RCC 7860 (cell line): ENCODE measurements at regions not wholly inside any gene's neighbourhood (a gene's known extent, or its start where the extent isn't known, plus 50 kb on each side); places are given as distances from the start of the nearest gene placed in this dataset.
"Not testable (repeated sequence)": the region's sequence is repeated elsewhere in the genome, so short reads cannot be mapped to it uniquely, and the experiment has no call there.

Experiments used
- DNase-seq: peaks from one replicate; pipeline ENCODE4 v3.0.0-alpha.2; 2015; ENCODE audit warnings: low spot score
- FAIRE-seq: peaks from 2 replicates; lab custom pipeline; 2012; peaks lifted over from hg19 to GRCh38; lab: Jason Lieb, UNC

DNA sequence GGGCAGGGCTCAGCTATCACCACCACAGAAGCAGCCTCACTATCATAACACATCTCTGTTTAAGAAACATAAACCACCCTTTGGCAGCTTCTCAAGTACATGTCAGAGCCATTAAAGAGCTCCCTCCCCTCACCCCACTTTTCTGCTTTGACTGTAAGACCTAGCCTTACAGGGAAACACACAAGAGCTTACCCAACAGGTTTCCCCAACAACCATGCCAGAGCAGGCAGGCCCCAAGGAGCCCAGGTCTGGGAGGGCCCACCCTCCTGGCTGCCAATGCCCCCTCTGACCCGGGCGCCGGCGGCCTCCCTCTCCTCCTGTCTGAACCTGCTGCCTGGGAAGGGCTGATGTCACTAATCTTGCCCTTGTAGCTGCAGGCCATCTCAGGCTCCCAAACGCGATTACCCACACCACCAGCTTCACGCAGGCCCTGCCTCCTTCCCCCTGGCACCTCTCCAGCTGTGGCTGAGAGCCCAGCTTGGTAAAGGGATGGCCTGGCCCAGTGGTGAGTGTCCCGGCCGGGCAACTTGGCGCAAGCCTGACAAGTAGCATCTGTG lies 402.0 kb downstream of the MAFB start:
- FAIRE-seq (no peak), DNase-seq (no peak)

DNA sequence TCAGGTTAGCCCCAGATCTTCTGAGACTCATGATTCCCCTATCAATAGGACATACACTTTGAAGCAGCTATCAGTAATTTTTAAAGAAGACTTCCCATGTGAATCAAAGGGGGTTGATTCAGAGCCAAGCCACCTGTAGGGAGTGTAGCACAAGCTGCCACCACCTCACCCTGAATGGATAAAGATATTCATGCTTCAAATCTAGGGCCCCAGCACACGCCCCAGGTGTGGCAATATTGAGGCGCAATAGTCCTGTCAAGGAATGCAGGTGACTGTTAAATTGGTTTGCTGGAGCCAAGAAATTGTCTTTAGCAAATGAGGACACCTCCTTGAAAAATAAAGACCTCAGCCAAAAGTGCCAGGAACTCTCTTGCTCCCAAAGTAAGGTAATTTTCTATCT lies 404.4 kb downstream of the MAFB start:
- FAIRE-seq = no peak
- DNase-seq = no peak

DNA sequence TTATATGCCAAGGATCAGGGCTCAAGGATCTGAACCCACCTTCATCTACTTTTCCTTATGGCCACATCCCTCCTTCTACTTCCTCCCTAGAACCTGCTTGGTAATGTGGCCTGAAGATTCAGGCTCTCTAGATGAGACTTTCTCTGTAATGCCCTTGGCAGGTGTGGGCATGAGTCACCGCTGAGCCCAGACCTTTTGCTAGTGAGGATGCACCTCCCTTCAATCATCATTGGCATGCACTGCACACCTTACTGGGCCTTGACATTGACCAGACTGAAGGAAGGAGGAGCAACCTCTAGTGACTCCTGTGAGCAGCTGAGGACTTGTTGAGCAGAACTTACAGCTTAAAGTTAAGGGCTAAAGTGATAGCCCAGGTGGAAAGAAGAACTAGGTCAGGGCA lies 405.3 kb downstream of the MAFB start:
- no peak for DNase-seq
- no peak for FAIRE-seq

DNA sequence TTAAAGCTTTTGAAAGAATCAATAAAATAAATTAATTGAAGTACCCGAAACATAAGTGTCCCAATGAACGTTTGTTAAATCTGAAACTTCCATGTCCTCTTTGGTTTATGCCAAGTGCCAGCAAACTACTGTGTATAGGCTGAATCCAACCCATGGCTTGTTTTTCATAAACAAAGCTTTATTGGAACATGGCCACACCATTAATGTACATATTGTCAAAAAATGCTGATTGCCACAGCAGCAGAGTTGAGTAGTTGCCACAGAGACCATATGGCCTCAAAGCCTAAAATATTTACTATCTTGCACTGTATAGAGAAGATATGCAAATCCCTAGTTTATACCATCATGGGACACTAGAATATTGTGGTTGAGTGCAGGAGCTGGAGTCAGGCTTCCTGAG lies 406.1 kb downstream of the MAFB start:
- FAIRE-seq (no peak), DNase-seq (no peak)

DNA sequence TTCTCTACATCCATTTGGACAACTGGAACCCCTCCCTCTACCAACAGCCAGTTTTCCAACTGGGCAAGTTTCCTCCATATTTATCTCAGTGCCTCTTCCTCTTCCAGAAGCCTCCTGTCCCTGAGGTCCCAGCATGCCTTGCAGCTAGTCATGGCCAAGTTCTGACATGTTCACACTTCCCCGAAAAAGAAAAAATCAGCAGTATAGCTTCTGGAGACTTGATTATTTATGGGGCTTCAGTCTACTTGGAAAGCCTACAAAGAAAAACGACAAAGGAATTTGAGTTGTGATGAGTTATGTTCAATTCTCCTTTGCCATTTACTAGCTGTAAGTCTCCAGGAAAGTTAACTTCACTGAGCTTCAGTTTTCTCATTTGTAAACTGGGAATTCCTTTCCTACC lies 406.5 kb downstream of the MAFB start:
- FAIRE-seq (no peak), DNase-seq (no peak)

DNA sequence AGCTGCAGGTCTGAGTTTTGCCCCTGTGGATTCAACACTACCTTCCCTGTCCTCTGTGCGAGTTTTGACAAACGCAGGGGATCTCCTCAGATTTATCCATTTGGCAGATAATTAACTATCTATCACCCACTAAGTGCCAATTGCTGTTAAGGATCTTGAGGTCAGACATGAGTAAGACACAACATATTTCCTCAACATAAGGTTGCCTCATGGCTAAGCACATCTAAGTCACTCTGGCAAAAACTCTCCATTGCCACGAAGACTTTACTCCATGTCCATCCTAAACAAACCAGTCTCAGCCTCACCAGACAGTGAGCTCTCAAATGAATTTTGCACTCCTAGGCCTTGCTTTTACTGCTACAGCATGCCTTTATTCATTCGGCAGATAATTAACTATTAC lies 408.4 kb downstream of the MAFB start:
- DNase-seq (no peak), FAIRE-seq (no peak)

DNA sequence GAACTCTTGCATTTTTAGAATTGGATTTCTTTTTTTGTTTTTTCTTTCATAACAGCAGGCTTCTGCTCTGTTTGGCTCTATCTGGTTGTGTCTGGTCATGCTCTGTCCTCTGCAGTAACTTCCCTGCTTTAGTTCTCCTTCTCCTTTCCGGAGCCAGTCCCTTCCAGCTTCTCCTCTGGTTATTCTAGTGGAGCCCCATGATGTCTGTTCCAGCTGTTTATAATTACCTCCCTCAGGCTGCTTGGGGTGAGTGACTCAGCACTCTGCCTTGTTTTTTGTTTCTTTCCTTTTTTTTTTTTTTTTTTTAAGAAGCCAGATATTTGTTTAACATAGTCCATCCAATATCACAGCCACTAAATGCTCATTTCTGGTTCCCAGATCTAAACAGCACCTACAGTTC lies 409.6 kb downstream of the MAFB start:
- no peak for DNase-seq
- no peak for FAIRE-seq

DNA sequence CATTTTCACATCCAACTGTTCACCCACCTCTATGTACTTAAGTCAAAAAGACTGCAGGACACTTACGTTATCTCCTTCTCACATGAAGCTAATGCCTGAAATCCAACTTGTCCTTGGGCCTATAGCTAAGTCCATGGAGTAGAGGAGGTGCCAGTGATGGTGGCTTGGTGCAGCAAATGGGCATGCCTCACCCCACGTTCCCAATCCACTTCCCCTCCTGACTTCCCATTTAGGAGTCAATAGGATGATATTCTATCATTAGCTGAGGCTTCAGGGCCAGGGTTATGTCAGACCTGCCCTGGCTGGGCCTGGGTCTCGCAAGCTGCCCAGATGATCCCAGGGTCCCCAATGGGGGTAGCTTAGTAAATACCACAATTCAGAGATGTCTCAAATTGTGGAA lies 410.4 kb downstream of the MAFB start:
- FAIRE-seq = no peak
- DNase-seq = no peak

DNA sequence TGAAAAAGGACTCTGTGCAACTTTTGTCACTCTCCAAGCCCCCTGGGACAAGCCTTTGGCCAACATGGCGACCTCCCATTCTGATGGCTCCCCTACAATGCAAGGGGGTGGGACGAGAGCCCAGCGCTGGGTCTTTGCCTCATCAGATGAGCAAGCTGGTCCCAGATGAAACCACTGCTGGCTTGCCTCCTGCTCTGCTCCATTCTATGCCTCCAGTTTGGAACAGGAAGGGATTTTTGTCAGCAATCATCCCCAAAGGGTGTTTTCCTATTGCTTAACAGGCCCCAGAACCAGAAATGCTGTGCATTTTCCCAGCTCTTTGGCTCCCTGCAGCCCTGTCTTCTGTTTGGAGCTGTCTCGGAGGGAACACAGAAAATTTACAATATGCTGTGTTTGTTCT lies 412.7 kb downstream of the MAFB start:
- DNase-seq = no peak

DNA sequence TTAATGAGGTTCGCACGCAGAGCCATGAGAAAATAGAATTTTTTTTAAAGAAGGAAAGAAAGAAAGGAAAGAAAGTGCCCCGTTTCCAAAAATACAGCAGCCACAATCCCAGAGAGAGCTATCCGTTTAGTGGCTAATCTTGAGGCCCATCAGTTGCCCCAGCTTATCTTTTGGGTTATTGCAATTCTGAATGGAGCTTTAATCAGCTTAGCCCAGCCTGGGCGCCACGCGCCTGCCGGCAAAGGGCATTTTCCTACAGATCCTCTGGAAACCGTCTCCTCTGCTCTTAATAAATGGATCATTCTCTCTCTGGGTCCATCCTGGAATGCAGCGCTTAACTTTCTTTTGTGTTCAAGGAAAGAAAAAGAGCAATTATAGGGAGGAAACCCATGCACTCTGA lies 413.3 kb downstream of the MAFB start:
- FAIRE-seq = no peak
- DNase-seq = no peak

More for the DNA sequence above, 412.7 kb downstream of the MAFB start:
- FAIRE-seq = no peak

DNA sequence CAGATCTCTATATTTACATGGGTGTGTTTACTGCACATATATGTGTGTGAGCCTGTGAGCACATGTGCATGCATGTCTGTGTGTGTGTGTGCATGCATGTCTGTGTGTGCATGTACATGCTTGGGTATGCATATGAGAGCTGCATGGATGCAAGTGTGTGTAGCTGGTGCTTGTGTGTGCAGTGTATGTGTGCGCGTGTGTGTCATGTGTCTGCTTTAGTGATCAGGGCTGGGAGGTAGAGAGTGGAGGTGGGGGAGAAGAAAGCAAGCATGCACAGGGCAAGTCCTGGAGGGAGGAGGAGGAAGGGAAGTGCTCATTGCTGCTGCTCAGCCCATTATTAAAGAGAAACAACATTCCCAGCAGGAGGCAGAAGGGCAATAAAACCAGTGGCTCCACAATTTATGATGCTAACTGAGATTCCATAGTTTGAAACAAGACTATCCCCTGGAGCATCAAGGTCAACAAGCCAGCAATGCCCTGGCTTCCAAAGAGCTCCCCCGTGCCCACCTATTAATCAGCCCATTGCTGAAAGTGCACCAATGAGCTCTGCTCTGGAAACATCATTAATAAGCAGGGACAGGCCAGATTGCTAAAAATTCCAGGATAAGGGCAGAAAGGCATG lies 414.0 kb downstream of the MAFB start:
- no peak for FAIRE-seq
- DNase-seq = no peak

DNA sequence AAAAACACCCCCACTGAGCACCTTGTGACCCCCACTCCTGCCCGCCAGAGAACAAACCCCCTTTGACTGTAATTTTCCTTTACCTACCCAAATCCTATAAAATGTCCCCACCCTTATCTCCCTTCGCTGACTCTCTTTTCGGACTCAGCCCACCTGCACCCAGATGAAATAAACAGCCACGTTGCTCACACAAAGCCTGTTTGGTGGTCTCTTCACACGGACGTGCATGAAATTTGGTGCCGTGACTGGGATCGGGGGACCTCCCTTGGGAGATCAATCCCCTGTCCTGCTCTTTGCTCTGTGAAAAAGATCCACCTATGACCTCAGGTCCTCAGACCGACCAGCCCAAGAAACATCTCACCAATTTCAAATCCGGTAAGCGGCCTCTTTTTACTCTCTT lies 419.8 kb downstream of the MAFB start:
- not testable (repeated sequence) for DNase-seq, FAIRE-seq

DNA sequence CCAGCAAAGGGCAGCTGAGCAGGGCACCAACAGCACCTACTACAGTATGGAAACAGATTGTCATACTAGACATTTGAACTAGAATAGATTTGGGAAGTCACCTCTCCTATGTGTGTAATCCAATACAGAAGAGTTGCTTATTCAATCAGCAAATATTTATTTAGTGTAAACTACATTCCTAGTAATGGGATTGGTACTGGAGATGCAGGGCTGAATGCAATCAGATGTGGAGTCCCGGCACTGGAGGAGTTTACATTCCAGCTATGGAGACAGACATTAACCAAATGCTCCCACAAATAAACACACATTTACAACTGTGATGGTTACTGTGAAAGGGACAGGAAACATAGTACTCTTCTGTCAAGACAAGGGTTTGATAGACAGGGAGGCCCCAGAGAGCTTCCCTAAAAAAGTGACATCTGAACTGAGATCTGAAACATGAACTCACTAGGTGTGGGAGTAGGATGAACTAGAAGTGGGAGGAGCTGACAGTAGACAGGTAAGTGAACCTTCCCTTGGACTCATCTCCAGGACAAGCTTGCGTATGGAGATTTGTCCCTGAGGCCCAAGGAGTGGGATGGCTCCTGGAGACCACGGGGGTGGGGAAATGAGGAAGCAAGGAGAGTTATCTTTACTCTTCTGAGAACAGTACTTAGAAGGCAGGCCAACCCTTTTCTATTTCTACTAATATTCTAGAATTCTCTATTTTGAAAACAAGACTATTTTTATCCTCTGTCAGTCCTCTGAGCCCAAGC lies 420.5 kb downstream of the MAFB start:
- FAIRE-seq (no peak), DNase-seq (no peak)

DNA sequence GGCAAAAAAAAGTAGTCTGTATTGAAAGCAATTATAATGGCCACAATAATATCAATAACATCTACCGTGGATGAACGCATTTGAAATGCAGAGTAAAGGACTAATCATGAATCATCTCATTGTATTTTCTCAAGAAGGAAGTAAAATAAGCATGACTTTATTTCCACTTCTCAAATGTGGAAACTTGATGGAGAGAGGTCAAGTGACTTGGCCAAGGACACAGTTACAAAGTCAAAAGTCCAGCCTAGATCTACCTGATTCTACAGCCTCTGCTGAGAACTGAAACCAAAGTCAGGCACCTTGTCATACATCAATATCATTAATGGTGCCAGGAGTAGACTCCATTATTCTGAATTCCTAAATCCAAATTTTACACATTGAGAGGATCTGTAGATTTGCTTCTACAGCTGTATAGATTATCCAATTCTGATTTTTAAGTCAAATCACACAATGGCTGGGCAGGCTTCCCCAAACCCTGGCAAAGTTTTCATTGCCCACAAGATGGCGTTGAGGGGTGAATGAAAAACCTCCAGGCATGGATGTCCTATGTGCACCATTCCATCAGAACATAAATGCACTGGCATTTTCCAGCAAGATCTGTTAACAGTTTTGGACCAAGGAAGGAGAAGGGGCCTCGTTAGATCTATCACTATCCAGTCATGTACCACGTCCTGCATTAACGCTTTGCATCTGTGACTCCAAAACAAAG lies 423.1 kb downstream of the MAFB start:
- DNase-seq (no peak), FAIRE-seq (no peak)

DNA sequence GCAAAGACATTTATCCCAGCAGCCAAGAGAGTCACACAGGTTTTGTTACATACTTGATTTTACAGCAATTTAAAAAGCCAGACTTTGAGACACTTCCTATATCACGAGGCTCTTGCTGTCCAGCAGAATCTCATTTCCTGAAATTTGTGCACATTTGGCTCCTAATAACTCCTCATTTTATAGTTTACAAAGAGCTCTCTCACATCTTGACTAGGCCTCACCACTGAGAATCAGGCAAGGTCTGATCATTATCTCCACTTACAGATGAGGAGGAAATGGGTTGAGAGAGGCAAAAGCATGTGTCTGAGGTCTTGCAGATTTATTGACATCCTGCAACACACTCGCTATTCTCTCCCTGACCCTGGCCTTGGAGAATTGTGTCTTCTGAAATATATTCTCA lies 426.8 kb downstream of the MAFB start:
- DNase-seq (no peak), FAIRE-seq (no peak)

DNA sequence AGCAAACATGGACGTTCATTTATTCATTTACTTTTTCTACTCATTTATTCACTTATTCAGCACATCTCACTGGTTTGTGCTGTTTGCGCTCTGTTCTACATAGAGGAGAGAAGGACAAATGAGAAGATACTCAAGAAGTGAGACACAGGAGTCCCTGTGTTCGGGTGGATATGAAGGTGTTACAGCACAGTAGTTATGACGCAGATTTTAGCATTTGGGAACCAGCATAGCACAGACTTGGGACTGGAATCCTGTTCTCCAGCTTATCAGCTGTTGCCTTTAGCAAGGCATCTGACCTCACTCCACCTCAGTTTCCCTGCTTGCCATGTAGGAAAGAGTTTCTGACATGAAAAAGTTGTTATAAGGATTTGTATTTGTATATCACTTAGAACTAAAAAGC lies 430.1 kb downstream of the MAFB start:
- no peak for DNase-seq
- no peak for FAIRE-seq

DNA sequence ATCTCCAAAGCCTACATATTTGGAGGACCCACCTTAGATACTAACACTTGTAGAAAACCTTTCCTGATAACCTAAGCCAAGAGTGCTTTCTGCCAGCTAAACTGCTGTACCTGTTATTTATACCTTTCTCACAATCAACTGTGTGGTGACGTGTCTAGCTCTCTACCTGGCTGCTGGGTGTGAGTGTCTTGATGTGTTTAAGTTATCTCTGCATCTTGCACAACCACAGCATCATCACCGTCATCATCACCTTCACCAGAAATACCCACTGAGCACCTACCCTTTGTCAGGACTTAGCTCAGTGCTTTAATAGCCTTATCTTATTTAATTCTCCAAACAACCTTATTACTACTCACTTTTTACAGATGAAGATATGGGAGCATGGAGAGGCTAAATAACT lies 431.3 kb downstream of the MAFB start:
- FAIRE-seq = no peak
- no peak for DNase-seq

DNA sequence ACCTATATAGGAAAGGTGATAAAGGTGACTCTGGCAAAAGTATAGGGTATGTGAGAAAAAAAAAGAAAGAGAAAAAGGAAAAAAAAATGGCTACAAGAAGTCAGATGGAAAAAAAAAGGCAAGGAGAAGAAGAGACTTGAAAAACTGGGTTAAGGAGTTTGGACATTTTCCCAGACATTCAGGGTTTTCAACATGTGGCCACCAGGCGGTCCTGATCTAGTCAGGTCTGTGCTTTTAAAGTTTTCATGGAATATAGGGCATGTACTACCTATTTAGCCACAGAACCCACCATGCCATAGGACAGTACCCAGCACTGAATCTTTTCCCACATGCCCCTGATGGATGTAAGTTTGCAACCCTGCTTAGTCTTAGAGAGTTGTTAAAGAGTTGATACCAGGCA lies 433.7 kb downstream of the MAFB start:
- FAIRE-seq (no peak), DNase-seq (no peak)

DNA sequence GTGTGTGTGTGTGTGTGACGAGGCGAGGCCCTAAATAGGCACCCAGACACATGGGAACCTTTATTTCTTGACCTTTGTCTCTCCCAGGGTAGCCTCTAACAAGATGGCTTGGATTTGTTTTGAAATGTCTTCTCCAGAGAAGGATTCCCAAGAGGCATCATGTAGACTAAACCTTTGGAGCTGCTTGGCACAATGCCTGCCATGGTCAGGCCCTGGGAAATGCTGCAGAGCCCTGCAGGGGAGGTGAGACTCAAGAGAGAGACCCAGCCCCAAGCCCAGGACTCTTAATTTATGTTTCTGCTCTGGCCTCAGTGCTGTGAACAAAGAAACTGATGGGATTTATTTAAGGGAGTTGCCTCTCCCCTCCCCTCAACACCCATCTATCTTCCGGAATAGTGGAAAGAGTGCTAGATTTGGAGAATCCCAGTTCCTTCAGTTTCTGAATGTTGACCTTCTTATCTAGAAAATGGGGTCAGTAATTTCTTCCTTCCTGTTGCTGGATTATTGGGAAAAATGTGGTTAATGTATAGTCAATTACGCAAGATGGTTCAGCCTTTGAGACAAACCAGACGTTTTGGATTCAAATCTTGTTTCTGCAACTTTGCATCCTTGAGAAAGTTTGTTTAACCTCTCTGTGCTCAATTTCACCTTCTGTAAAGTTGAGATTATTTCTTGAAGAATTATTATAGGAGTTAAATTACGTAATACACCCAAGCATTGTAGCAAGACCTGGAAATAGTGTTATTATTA lies 434.8 kb downstream of the MAFB start:
- FAIRE-seq = no peak

DNA sequence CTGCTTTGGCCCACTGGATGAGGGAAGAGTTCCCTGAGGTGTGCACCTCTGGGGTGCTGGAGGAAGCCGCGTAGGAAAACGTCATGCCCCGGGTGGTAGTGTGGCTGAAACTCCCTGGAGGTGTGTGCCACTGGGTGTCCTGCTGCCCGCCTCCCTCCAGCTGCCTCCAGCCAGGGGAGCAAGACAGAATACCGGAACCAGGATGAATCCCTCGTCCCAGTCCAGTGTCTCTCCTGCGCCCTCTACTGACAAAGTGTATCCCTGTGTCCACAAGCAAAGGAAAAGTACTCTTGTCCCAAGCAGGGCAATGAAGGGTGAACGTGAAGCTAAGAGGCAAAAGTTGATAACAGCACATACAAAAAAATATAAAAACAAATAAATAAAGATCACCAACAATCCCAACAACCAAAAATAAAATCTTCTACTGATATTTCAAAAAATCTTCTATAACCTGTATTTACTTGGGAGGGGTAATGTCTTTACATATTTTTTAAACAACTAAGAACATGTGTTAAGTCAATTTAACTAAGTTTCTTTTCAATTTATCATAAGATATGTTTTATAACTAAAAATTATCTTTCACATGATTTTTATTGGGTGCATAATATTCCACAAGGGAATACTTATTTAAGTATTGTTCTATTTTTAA lies 437.6 kb downstream of the MAFB start:
- DNase-seq (no peak), FAIRE-seq (no peak)

More for the DNA sequence above, 434.8 kb downstream of the MAFB start:
- no peak for DNase-seq

DNA sequence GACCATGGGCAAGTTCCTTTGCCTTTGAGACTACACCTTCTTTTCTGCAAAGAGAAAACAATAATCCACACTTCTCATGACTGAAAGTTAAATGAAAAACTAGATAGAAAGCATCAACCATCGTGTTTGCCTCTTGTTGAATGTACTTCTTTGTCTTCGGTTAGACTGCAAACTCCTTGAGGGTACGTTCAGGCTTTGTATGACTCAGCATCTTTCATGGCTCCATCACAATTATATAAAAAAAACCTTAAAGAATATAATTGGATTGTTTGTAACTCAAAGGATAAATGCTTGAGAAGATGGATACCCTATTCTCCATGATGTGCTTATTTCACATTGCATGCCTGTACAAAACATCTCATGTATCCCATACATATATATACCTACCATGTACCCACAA lies 439.2 kb downstream of the MAFB start:
- DNase-seq = no peak
- no peak for FAIRE-seq
